Trophoblast cell (in vitro differentiated cells and primary cell): ENCODE measurements at regions not wholly inside any gene's neighbourhood (a gene's known extent, or its start where the extent isn't known, plus 50 kb on each side); places are given as distances from the start of the nearest gene placed in this dataset.

Experiments
- DNase-seq, 2 donors: peaks; one replicate each; pipeline ENCODE4 v3.0.0-alpha.2; 2016
- H2AFZ ChIP-seq: 2 replicates; pipeline ENCODE4 v1.6.1; 2013; ENCODE audit warnings: low read length, moderate library complexity, mild to moderate bottlenecking; ENCODE audit not compliant: insufficient read depth, poor library complexity
- H2AK5ac ChIP-seq: 2 replicates; pipeline ENCODE4 v1.6.1; 2013; ENCODE audit warnings: mild to moderate bottlenecking, low read length
- H2BK120ac ChIP-seq: 2 replicates; pipeline ENCODE4 v1.6.1; 2013; ENCODE audit warnings: low read length, mild to moderate bottlenecking, moderate library complexity; ENCODE audit not compliant: insufficient read depth, poor library complexity
- H2BK12ac ChIP-seq: 2 replicates; pipeline ENCODE4 v1.6.1; 2013; ENCODE audit warnings: mild to moderate bottlenecking, low read length, moderate library complexity
- H2BK5ac ChIP-seq: 2 replicates; pipeline ENCODE4 v1.6.1; 2013; ENCODE audit warnings: low read length, low read depth, moderate library complexity, mild to moderate bottlenecking; ENCODE audit not compliant: poor library complexity
- H3K14ac ChIP-seq: 2 replicates; pipeline ENCODE4 v1.6.1; 2013; ENCODE audit warnings: mild to moderate bottlenecking, low read length
- H3K18ac ChIP-seq: 2 replicates; pipeline ENCODE4 v1.6.1; 2013; ENCODE audit warnings: mild to moderate bottlenecking, low read length
- H3K23ac ChIP-seq: 2 replicates; pipeline ENCODE4 v1.6.1; 2013; ENCODE audit warnings: low read length
- H3K27ac ChIP-seq: 2 replicates; pipeline ENCODE4 v1.5.1; 2013; ENCODE audit warnings: low read depth, mild to moderate bottlenecking, inconsistent platforms, low read length, moderate library complexity
- H3K27me3 ChIP-seq: 2 replicates; pipeline ENCODE4 v1.6.1; 2013; ENCODE audit warnings: inconsistent platforms, mild to moderate bottlenecking, low read length, moderate library complexity; ENCODE audit not compliant: insufficient read depth
- H3K36me3 ChIP-seq, 2 experiments: 1 replicate in 1 of 2; 2 replicates in 1 of 2; pipeline ENCODE4 v1.6.1; 2013; ENCODE audit warnings: low read length in 2 of 2, mild to moderate bottlenecking in 2 of 2, moderate library complexity in 1 of 2; ENCODE audit not compliant: insufficient read depth in 2 of 2, control insufficient read depth in 1 of 2
- H3K4ac ChIP-seq: 2 replicates; pipeline ENCODE4 v1.6.1; 2013; ENCODE audit warnings: low read depth, mild to moderate bottlenecking, low read length, moderate library complexity
- H3K4me1 ChIP-seq, 2 experiments: 1 replicate in 1 of 2; 2 replicates in 1 of 2; pipeline ENCODE4 v1.6.1; 2013; ENCODE audit warnings: low read length in 2 of 2, mild to moderate bottlenecking in 2 of 2, moderate library complexity in 1 of 2; ENCODE audit not compliant: insufficient read depth in 2 of 2, control insufficient read depth in 1 of 2
- H3K4me2 ChIP-seq: 2 replicates; pipeline ENCODE4 v1.6.1; 2013; ENCODE audit warnings: inconsistent platforms, mild to moderate bottlenecking, low read length, moderate library complexity
- H3K4me3 ChIP-seq: 2 replicates; pipeline ENCODE4 v1.5.1; 2013; ENCODE audit warnings: mild to moderate bottlenecking, low read depth, low read length, inconsistent platforms
- H3K79me1 ChIP-seq: one replicate; pipeline ENCODE4 v1.6.1; 2013; ENCODE audit warnings: low read length
- H3K79me2 ChIP-seq: 2 replicates; pipeline ENCODE4 v1.6.1; 2013; ENCODE audit warnings: low read length, mild to moderate bottlenecking; ENCODE audit not compliant: control insufficient read depth, insufficient read depth, poor library complexity
- H3K9ac ChIP-seq: 2 replicates; pipeline ENCODE4 v1.6.1; 2013; ENCODE audit warnings: mild to moderate bottlenecking, low read length
- H3K9me3 ChIP-seq: 2 replicates; pipeline ENCODE4 v1.6.1; 2013; ENCODE audit warnings: low read depth, mild to moderate bottlenecking, control low read depth, inconsistent platforms, low read length; ENCODE audit not compliant: insufficient read depth
- H4K12ac ChIP-seq: 2 replicates; pipeline ENCODE4 v1.6.1; 2013; ENCODE audit warnings: low read depth, mild to moderate bottlenecking, low read length, moderate library complexity
- H4K8ac ChIP-seq: 2 replicates; pipeline ENCODE4 v1.6.1; 2013; ENCODE audit warnings: low read depth, mild to moderate bottlenecking, low read length, moderate library complexity
- H4K91ac ChIP-seq: one replicate; pipeline ENCODE4 v1.6.1; 2013; ENCODE audit warnings: low read depth, mild to moderate bottlenecking, low read length, moderate library complexity
- WGBS: extraction: QIAGEN DNeasy Blood & Tissue Kit; methylation state at CpG from one replicate; pipeline ENCODE4 v1.1.7; 2013; ENCODE audit warnings: missing lambda C conversion rate; ENCODE audit not compliant: insufficient read length, insufficient coverage; ENCODE audit errors: extremely low coverage; 5-methylcytosine and 5-hydroxymethylcytosine counted together

GRCh38 chr3:71998995-71999673 is 214.2 kb upstream of the PROK2 start:
- no peak overlapping the region for H3K23ac ChIP-seq
- no peak overlapping the region for H2BK12ac ChIP-seq
- no peak overlapping the region for H4K8ac ChIP-seq
- H3K79me1 ChIP-seq, result no peaks in the 10 kb centered on the region
- no peaks in the 10 kb centered on the region for H3K27me3 ChIP-seq
- no peak overlapping the region for H2BK5ac ChIP-seq
- H2AK5ac ChIP-seq, result no peak overlapping the region
- no peak overlapping the region for H3K4me3 ChIP-seq
- WGBS, result no CpG with 5 or more reads among the region's 3 CpGs
- peaks cover 2% of the 10 kb centered on the region for H3K9me3 ChIP-seq
- H3K36me3 ChIP-seq, result no peaks in the 10 kb centered on the region
- no peak for DNase-seq
- H3K27ac ChIP-seq, result no peak overlapping the region
- no peak overlapping the region for H3K4me2 ChIP-seq
- no peak overlapping the region for H2AFZ ChIP-seq
- no peak overlapping the region for H3K18ac ChIP-seq
- no peaks in the 10 kb centered on the region for H3K79me2 ChIP-seq
- no peak overlapping the region for H3K9ac ChIP-seq
- H2BK120ac ChIP-seq, result no peak overlapping the region
- no peaks in the 10 kb centered on the region for H3K4me1 ChIP-seq
- H4K91ac ChIP-seq, result no peak overlapping the region
- no peak overlapping the region for H3K14ac ChIP-seq
- no peak overlapping the region for H4K12ac ChIP-seq
- no peak overlapping the region for H3K4ac ChIP-seq

- no peaks in the 10 kb centered on the region for H3K4me1 ChIP-seq
- no peak overlapping the region for H3K4me3 ChIP-seq
- peaks cover 2% of the 10 kb centered on the region for H3K9me3 ChIP-seq
- H3K79me1 ChIP-seq, result no peaks in the 10 kb centered on the region
- H4K91ac ChIP-seq, result no peak overlapping the region
- no peak overlapping the region for H4K8ac ChIP-seq
- H3K14ac ChIP-seq, result no peak overlapping the region
- no peak overlapping the region for H4K12ac ChIP-seq
- no peak overlapping the region for H2AK5ac ChIP-seq
- H2BK120ac ChIP-seq, result no peak overlapping the region
- H2BK5ac ChIP-seq, result no peak overlapping the region
- no peaks in the 10 kb centered on the region for H3K79me2 ChIP-seq
- no peaks in the 10 kb centered on the region for H3K36me3 ChIP-seq
- no peak overlapping the region for H3K23ac ChIP-seq
- H3K18ac ChIP-seq, result no peak overlapping the region
- no peak overlapping the region for H2AFZ ChIP-seq
- no peak overlapping the region for H3K9ac ChIP-seq
- no peak overlapping the region for H3K4ac ChIP-seq
- H2BK12ac ChIP-seq, result no peak overlapping the region
- H3K27me3 ChIP-seq, result no peaks in the 10 kb centered on the region
- DNase-seq, result no peak
- H3K4me2 ChIP-seq, result no peak overlapping the region
- no CpG with 5 or more reads among the region's 4 CpGs for WGBS
- no peak overlapping the region for H3K27ac ChIP-seq
Measured at GRCh38 chr3:71997066-71997653, 212.2 kb upstream of the PROK2 start.

- H3K4me2 ChIP-seq, result no peak overlapping the region
- H3K9me3 ChIP-seq, result peaks cover 4% of the 10 kb centered on the region
- H3K4ac ChIP-seq, result no peak overlapping the region
- no peak overlapping the region for H4K91ac ChIP-seq
- no peak overlapping the region for H2BK5ac ChIP-seq
- no peak overlapping the region for H3K9ac ChIP-seq
- no CpG with 5 or more reads among the region's 3 CpGs for WGBS
- no peak overlapping the region for H3K18ac ChIP-seq
- H3K4me1 ChIP-seq, result peaks cover 0 to 2% of the 10 kb centered on the region in 2 experiments
- no peak overlapping the region for H3K27ac ChIP-seq
- no peak overlapping the region for H2AFZ ChIP-seq
- H3K14ac ChIP-seq, result no peak overlapping the region
- no peaks in the 10 kb centered on the region for H3K79me2 ChIP-seq
- H2BK120ac ChIP-seq, result no peak overlapping the region
- H3K36me3 ChIP-seq, result no peaks in the 10 kb centered on the region
- H2BK12ac ChIP-seq, result no peak overlapping the region
- DNase-seq, result no peak
- H3K27me3 ChIP-seq, result no peaks in the 10 kb centered on the region
- no peak overlapping the region for H4K12ac ChIP-seq
- H3K4me3 ChIP-seq, result no peak overlapping the region
- H3K23ac ChIP-seq, result no peak overlapping the region
- H4K8ac ChIP-seq, result no peak overlapping the region
- H3K79me1 ChIP-seq, result no peaks in the 10 kb centered on the region
- H2AK5ac ChIP-seq, result no peak overlapping the region
Measured at GRCh38 chr3:71994906-71995305, 210.0 kb upstream of the PROK2 start.

GRCh38 chr3:71994203-71994602 is 209.3 kb upstream of the PROK2 start:
- no peak overlapping the region for H3K14ac ChIP-seq
- no peak overlapping the region for H2AK5ac ChIP-seq
- no peak overlapping the region for H3K4ac ChIP-seq
- no peaks in the 10 kb centered on the region for H3K79me1 ChIP-seq
- H3K36me3 ChIP-seq, result no peaks in the 10 kb centered on the region
- H2BK5ac ChIP-seq, result no peak overlapping the region
- no peak overlapping the region for H3K4me3 ChIP-seq
- WGBS, result no CpG with 5 or more reads among the region's 8 CpGs
- no peak overlapping the region for H4K91ac ChIP-seq
- H2BK12ac ChIP-seq, result no peak overlapping the region
- H4K8ac ChIP-seq, result no peak overlapping the region
- DNase-seq, result no peak
- H3K4me1 ChIP-seq, result peaks cover 0 to 2% of the 10 kb centered on the region in 2 experiments
- no peak overlapping the region for H3K27ac ChIP-seq
- no peak overlapping the region for H2AFZ ChIP-seq
- H3K23ac ChIP-seq, result no peak overlapping the region
- peaks cover 4% of the 10 kb centered on the region for H3K9me3 ChIP-seq
- no peaks in the 10 kb centered on the region for H3K79me2 ChIP-seq
- H4K12ac ChIP-seq, result no peak overlapping the region
- H2BK120ac ChIP-seq, result no peak overlapping the region
- H3K9ac ChIP-seq, result no peak overlapping the region
- no peak overlapping the region for H3K18ac ChIP-seq
- no peak overlapping the region for H3K4me2 ChIP-seq
- no peaks in the 10 kb centered on the region for H3K27me3 ChIP-seq
